ENCODE measurements at regions not wholly inside any gene's neighbourhood (a gene's known extent, or its start where the extent isn't known, plus 50 kb on each side); places are given as distances from the start of the nearest gene placed in this dataset.
A peak's percentile ranks its signal among the peaks of the same experiment; 100 is the strongest.
"Not testable (repeated sequence)": the region's sequence is repeated elsewhere in the genome, so short reads cannot be mapped to it uniquely, and the experiment has no call there.

GRCh38 chr5:164505791-164506190 lies 1000.4 kb downstream of the MAT2B start:
- no peak for DNase-seq (ENCODE audit: low read depth in 1 of 2, low spot score in 1 of 2)
- Histone ChIP-seq H3K4me3 (no peak overlapping the region), H3K9me3 (ENCODE audit: low read depth) (no peaks in the 10 kb centered on the region), H3K4me1 (ENCODE audit: low read depth) (no peaks in the 10 kb centered on the region), H3K27me3 (no peaks in the 10 kb centered on the region), H3K27ac (no peak overlapping the region), H3K36me3 (no peaks in the 10 kb centered on the region)
- TF ChIP-seq, protein P1, sequence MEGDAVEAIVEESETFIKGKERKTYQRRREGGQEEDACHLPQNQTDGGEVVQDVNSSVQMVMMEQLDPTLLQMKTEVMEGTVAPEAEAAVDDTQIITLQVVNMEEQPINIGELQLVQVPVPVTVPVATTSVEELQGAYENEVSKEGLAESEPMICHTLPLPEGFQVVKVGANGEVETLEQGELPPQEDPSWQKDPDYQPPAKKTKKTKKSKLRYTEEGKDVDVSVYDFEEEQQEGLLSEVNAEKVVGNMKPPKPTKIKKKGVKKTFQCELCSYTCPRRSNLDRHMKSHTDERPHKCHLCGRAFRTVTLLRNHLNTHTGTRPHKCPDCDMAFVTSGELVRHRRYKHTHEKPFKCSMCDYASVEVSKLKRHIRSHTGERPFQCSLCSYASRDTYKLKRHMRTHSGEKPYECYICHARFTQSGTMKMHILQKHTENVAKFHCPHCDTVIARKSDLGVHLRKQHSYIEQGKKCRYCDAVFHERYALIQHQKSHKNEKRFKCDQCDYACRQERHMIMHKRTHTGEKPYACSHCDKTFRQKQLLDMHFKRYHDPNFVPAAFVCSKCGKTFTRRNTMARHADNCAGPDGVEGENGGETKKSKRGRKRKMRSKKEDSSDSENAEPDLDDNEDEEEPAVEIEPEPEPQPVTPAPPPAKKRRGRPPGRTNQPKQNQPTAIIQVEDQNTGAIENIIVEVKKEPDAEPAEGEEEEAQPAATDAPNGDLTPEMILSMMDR (IDR thresholded peaks at IDR 0.05; ENCODE audit: low read depth, low read length), result no peak

GRCh38 chr5:164518067-164518740 lies 1012.8 kb downstream of the MAT2B start:
- TF ChIP-seq, protein P1 (IDR thresholded peaks at IDR 0.05; ENCODE audit: low read depth, low read length), result no peak
- H3K4me3 ChIP-seq, result no peak overlapping the region

DNA sequence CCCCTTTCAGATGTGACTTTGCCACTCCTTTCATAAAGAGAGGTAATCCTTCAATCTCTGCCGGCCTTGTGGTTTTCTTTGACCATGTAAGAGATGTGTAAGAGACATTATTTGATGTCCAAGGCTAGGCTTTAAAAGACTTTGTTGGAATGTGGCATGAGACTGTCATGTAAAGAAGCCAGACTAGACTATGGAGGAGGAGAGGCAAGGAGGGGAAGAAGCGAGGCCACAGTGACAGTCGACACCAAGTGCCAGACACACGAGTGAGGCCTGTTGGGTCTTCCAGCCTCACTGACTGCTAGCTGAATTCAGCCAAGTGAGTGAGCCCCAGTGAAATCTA lies 1013.3 kb downstream of the MAT2B start:
- Histone ChIP-seq H3K36me3 (no peaks in the 10 kb centered on the region), H3K4me3 (no peak overlapping the region), H3K27ac (peak overlapping the region; percentile 24), H3K27me3 (no peaks in the 10 kb centered on the region), H3K9me3 (ENCODE audit: low read depth) (no peaks in the 10 kb centered on the region), H3K4me1 (ENCODE audit: low read depth) (peaks cover 31% of the 10 kb centered on the region)
- DNase-seq (ENCODE audit: low read depth in 1 of 2, low spot score in 1 of 2), result peak in 1 of 2 donors; percentile 7
- TF ChIP-seq, protein P1 (IDR thresholded peaks at IDR 0.05; ENCODE audit: low read depth, low read length), result no peak

More at GRCh38 chr5:164518067-164518740, 1012.8 kb downstream of the MAT2B start:
- no peaks in the 10 kb centered on the region for H3K36me3 ChIP-seq
- H3K4me1 ChIP-seq (ENCODE audit: low read depth), result peaks cover 31% of the 10 kb centered on the region
- DNase-seq (ENCODE audit: low read depth in 1 of 2, low spot score in 1 of 2), result no peak
- peak overlapping the region; percentile 24 for H3K27ac ChIP-seq
- no peaks in the 10 kb centered on the region for H3K27me3 ChIP-seq
- H3K9me3 ChIP-seq (ENCODE audit: low read depth), result no peaks in the 10 kb centered on the region

- H3K9me3 ChIP-seq (ENCODE audit: low read depth), result no peaks in the 10 kb centered on the region
- H3K27ac ChIP-seq, result no peak overlapping the region
- no peaks in the 10 kb centered on the region for H3K36me3 ChIP-seq
- TF ChIP-seq, protein P1 (IDR thresholded peaks at IDR 0.05; ENCODE audit: low read depth, low read length), result no peak
- DNase-seq (ENCODE audit: low read depth in 1 of 2, low spot score in 1 of 2), result no peak
- no peaks in the 10 kb centered on the region for H3K27me3 ChIP-seq
- no peak overlapping the region for H3K4me3 ChIP-seq
- no peaks in the 10 kb centered on the region for H3K4me1 ChIP-seq (ENCODE audit: low read depth)
Observed at GRCh38 chr5:164532235-164532900, 1026.9 kb downstream of the MAT2B start.

- not testable (repeated sequence) for H3K27ac ChIP-seq; H3K4me3 ChIP-seq; DNase-seq (ENCODE audit: low read depth in 1 of 2, low spot score in 1 of 2); H3K9me3 ChIP-seq (ENCODE audit: low read depth); H3K4me1 ChIP-seq (ENCODE audit: low read depth); H3K27me3 ChIP-seq; H3K36me3 ChIP-seq
Observed at GRCh38 chr5:164533426-164533825, 1028.0 kb downstream of the MAT2B start.

DNA sequence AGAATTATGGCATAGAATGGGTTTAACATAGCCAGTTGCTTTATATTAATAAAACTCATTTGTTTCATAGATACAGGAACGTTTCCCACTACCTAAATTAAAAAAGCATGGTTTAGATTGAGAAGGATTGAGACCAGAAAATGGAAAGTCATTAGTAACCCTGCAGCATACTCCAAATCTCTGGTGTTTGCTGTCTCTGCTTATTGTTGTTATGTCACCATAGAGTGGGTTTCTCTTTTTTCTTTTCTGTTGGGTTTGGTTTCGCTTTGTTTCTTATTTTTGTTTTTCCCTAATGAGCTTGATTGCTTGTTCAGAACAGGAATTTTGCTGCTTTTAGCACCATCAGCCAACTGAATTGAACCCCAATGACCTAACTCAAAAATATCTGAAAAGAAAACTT lies 1034.8 kb downstream of the MAT2B start:
- Histone ChIP-seq H3K36me3 (no peaks in the 10 kb centered on the region), H3K4me1 (ENCODE audit: low read depth) (no peaks in the 10 kb centered on the region), H3K27ac (no peak overlapping the region), H3K4me3 (no peak overlapping the region), H3K27me3 (no peaks in the 10 kb centered on the region), H3K9me3 (ENCODE audit: low read depth) (no peaks in the 10 kb centered on the region)
- TF ChIP-seq, protein P1 (IDR thresholded peaks at IDR 0.05; ENCODE audit: low read depth, low read length), result no peak
- DNase-seq (ENCODE audit: low read depth in 1 of 2, low spot score in 1 of 2), result no peak

Data from cardiac muscle cell (in vitro differentiated cells and primary cell).